Neural cell (in vitro differentiated cells): ENCODE measurements at regions not wholly inside any gene's neighbourhood (a gene's known extent, or its start where the extent isn't known, plus 50 kb on each side); places are given as distances from the start of the nearest gene placed in this dataset.

Experiments used
- H2AFZ ChIP-seq: fragments of 200-600, 300-800 bp; sonication (generic), shearing (Covaris generic); 2 replicates; pipeline ENCODE4 v1.6.0; 2014; ENCODE audit warnings: low read depth, mild to moderate bottlenecking, antibody characterized with exemption, low read length, moderate library complexity
- H3F3A ChIP-seq: fragments of 200-600 bp; shearing (Covaris generic); 2 replicates; pipeline ENCODE4 v1.6.1; 2016; ENCODE audit warnings: mild to moderate bottlenecking, moderate library complexity, mixed read lengths, antibody characterized with exemption, low read length; ENCODE audit not compliant: insufficient read depth, poor library complexity, severe bottlenecking
- H3K27ac ChIP-seq: fragments of 200-600, 300-800 bp; sonication (generic), shearing (Covaris generic); 2 replicates; pipeline ENCODE4 v1.5.1; 2014; ENCODE audit warnings: mild to moderate bottlenecking, low read length, moderate library complexity
- H3K27me3 ChIP-seq: fragments of 300-800, 200-600 bp; sonication (generic), shearing (Covaris generic); 2 replicates; pipeline ENCODE4 v1.6.0; 2014; ENCODE audit warnings: mild to moderate bottlenecking, low read depth, low read length, moderate library complexity; ENCODE audit not compliant: insufficient read depth
- H3K36me3 ChIP-seq: fragments of 300-800, 200-600 bp; sonication (generic), shearing (Covaris generic); 2 replicates; pipeline ENCODE4 v1.5.1; 2014; ENCODE audit warnings: mild to moderate bottlenecking, antibody characterized with exemption, low read length, moderate library complexity; ENCODE audit not compliant: insufficient read depth
- H3K4me2 ChIP-seq: fragments of 300-800, 200-600 bp; sonication (generic), shearing (Covaris generic); 2 replicates; pipeline ENCODE4 v1.6.0; 2014; ENCODE audit warnings: mild to moderate bottlenecking, low read length
- H3K4me3 ChIP-seq: fragments of 300-800, 200-600 bp; sonication (generic), shearing (Covaris generic); 2 replicates; pipeline ENCODE4 v1.5.1; 2014; ENCODE audit warnings: mild to moderate bottlenecking, low read length, moderate library complexity
- H3K79me2 ChIP-seq: fragments of 200-600 bp; shearing (Covaris generic); replicated peaks from 2 replicates; pipeline ENCODE4 v1.6.0; 2014; ENCODE audit warnings: mild to moderate bottlenecking, low read length, moderate library complexity; ENCODE audit not compliant: insufficient read depth
- H3K9ac ChIP-seq: fragments of 300-800, 200-600 bp; sonication (generic), shearing (Covaris generic); 2 replicates; pipeline ENCODE4 v1.6.1; 2016; ENCODE audit warnings: mild to moderate bottlenecking, low read length, mixed read lengths
- H3K9me2 ChIP-seq: fragments of 200-600 bp; shearing (Covaris generic); 2 replicates; pipeline ENCODE4 v1.6.1; 2016; ENCODE audit warnings: mild to moderate bottlenecking, low read length, mixed read lengths; ENCODE audit not compliant: insufficient read depth
- H3K9me3 ChIP-seq: fragments of 200-600, 300-800 bp; sonication (generic), shearing (Covaris generic); 2 replicates; pipeline ENCODE4 v1.6.1; 2016; ENCODE audit warnings: mild to moderate bottlenecking, mixed run types, low read length, moderate library complexity, mixed read lengths
- H4K20me1 ChIP-seq: fragments of 200-600 bp; shearing (Covaris generic); 2 replicates; pipeline ENCODE4 v1.6.1; 2016; ENCODE audit warnings: mild to moderate bottlenecking, mixed run types; ENCODE audit not compliant: insufficient read depth
- CTCF ChIP-seq: fragments of 450-650 bp; IDR thresholded peaks from 2 replicates; pipeline ENCODE4 v1.5.1; 2014; ENCODE audit warnings: antibody characterized with exemption, mild to moderate bottlenecking, moderate library complexity; ENCODE audit not compliant: poor library complexity, severe bottlenecking
- EP300 ChIP-seq: fragments of 450-650 bp; conservative IDR thresholded peaks from 2 replicates; pipeline ENCODE4 v1.6.1; 2014; ENCODE audit warnings: antibody characterized with exemption, mild to moderate bottlenecking, moderate library complexity; ENCODE audit not compliant: poor library complexity, severe bottlenecking
- EZH2 ChIP-seq: fragments of 200-600, 300-800 bp; shearing (Covaris generic), sonication (generic); IDR thresholded peaks from 2 replicates; pipeline ENCODE4 v1.6.1; 2014; ENCODE audit warnings: antibody characterized with exemption, low read length, borderline replicate concordance, mild to moderate bottlenecking; ENCODE audit not compliant: insufficient read depth, poor library complexity, severe bottlenecking
- MXI1 ChIP-seq: fragments of 450-650 bp; conservative IDR thresholded peaks from 2 replicates; pipeline ENCODE4 v1.6.1; 2014; ENCODE audit warnings: antibody characterized with exemption, mild to moderate bottlenecking; ENCODE audit not compliant: poor library complexity, severe bottlenecking
- POLR2AphosphoS5 ChIP-seq: IDR thresholded peaks from 2 replicates; pipeline ENCODE4 v1.6.1; 2012
- RAD21 ChIP-seq: fragments of 450-650 bp; conservative IDR thresholded peaks from 2 replicates; pipeline ENCODE4 v1.6.1; 2014; ENCODE audit warnings: antibody characterized with exemption, mild to moderate bottlenecking, moderate library complexity
- SMC3 ChIP-seq: fragments of 450-650 bp; conservative IDR thresholded peaks from 2 replicates; pipeline ENCODE4 v1.6.1; 2014; ENCODE audit warnings: antibody characterized with exemption, mild to moderate bottlenecking, moderate library complexity; ENCODE audit not compliant: poor library complexity
- TAF1 ChIP-seq: IDR thresholded peaks from 2 replicates; pipeline ENCODE4 v1.6.1; 2012; ENCODE audit warnings: low read depth
- TF ChIP-seq, protein P1 (sequence below): IDR thresholded peaks from 2 replicates; pipeline ENCODE4 v1.6.1; 2012; ENCODE audit warnings: borderline replicate concordance

GRCh38 chr5:12312343-12312742, 408.1 kb upstream of the CTNND2 start:
- Histone ChIP-seq H3F3A (no peaks in the 10 kb centered on the region), H3K4me2 (no peak overlapping the region), H3K9ac (no peak overlapping the region), H3K4me3 (no peak overlapping the region), H3K9me2 (no peaks in the 10 kb centered on the region), H4K20me1 (no peaks in the 10 kb centered on the region), H3K27ac (no peak overlapping the region), H3K79me2 (no peaks in the 10 kb centered on the region), H3K36me3 (no peaks in the 10 kb centered on the region), H3K9me3 (no peaks in the 10 kb centered on the region), H3K27me3 (no peaks in the 10 kb centered on the region), H2AFZ (no peak overlapping the region)
- TF ChIP-seq CTCF: no peak
- TF ChIP-seq POLR2AphosphoS5: no peak
- TF ChIP-seq RAD21: no peak
- no peak for TF ChIP-seq EP300
- no peak for TF ChIP-seq MXI1
- TF ChIP-seq SMC3: no peak
- TF ChIP-seq, protein P1, sequence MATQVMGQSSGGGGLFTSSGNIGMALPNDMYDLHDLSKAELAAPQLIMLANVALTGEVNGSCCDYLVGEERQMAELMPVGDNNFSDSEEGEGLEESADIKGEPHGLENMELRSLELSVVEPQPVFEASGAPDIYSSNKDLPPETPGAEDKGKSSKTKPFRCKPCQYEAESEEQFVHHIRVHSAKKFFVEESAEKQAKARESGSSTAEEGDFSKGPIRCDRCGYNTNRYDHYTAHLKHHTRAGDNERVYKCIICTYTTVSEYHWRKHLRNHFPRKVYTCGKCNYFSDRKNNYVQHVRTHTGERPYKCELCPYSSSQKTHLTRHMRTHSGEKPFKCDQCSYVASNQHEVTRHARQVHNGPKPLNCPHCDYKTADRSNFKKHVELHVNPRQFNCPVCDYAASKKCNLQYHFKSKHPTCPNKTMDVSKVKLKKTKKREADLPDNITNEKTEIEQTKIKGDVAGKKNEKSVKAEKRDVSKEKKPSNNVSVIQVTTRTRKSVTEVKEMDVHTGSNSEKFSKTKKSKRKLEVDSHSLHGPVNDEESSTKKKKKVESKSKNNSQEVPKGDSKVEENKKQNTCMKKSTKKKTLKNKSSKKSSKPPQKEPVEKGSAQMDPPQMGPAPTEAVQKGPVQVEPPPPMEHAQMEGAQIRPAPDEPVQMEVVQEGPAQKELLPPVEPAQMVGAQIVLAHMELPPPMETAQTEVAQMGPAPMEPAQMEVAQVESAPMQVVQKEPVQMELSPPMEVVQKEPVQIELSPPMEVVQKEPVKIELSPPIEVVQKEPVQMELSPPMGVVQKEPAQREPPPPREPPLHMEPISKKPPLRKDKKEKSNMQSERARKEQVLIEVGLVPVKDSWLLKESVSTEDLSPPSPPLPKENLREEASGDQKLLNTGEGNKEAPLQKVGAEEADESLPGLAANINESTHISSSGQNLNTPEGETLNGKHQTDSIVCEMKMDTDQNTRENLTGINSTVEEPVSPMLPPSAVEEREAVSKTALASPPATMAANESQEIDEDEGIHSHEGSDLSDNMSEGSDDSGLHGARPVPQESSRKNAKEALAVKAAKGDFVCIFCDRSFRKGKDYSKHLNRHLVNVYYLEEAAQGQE: no peak
- TF ChIP-seq EZH2: no peak
- no peak for TF ChIP-seq TAF1

GRCh38 chr5:12294151-12294550, 389.9 kb upstream of the CTNND2 start:
- no peaks in the 10 kb centered on the region for H3K9me2 ChIP-seq
- no peak overlapping the region for H3K4me3 ChIP-seq
- H3F3A ChIP-seq: no peaks in the 10 kb centered on the region
- no peak overlapping the region for H3K27ac ChIP-seq
- H4K20me1 ChIP-seq: no peaks in the 10 kb centered on the region
- no peak for TF ChIP-seq EP300
- TF ChIP-seq SMC3: no peak
- no peak for TF ChIP-seq MXI1
- TF ChIP-seq RAD21: no peak
- TF ChIP-seq TAF1: no peak
- no peak for TF ChIP-seq EZH2
- no peak for TF ChIP-seq CTCF
- no peak for TF ChIP-seq POLR2AphosphoS5
- TF ChIP-seq, protein P1: no peak
- H3K79me2 ChIP-seq: no peaks in the 10 kb centered on the region
- H3K9me3 ChIP-seq: peaks cover 5% of the 10 kb centered on the region
- H3K9ac ChIP-seq: no peak overlapping the region
- H3K27me3 ChIP-seq: no peaks in the 10 kb centered on the region
- no peaks in the 10 kb centered on the region for H3K36me3 ChIP-seq
- no peak overlapping the region for H2AFZ ChIP-seq
- H3K4me2 ChIP-seq: no peak overlapping the region
